BE2C (cell line): ENCODE measurements at regions not wholly inside any gene's neighbourhood (a gene's known extent, or its start where the extent isn't known, plus 50 kb on each side); places are given as distances from the start of the nearest gene placed in this dataset.
"Not testable (repeated sequence)": the region's sequence is repeated elsewhere in the genome, so short reads cannot be mapped to it uniquely, and the experiment has no call there.

Experiments used
- DNase-seq: peaks from one replicate; pipeline ENCODE4 v3.0.0-alpha.2; 2020
- H3K27me3 ChIP-seq: fragments of 250-450 bp; sonication (Bioruptor Pico); 2 replicates; pipeline ENCODE4 v1.5.1; 2020; ENCODE audit warnings: mild to moderate bottlenecking
- H3K36me3 ChIP-seq: fragments of 250-450 bp; sonication (Bioruptor Pico); 2 replicates; pipeline ENCODE4 v1.5.1; 2020; ENCODE audit warnings: mild to moderate bottlenecking
- H3K4me1 ChIP-seq: fragments of 250-450 bp; sonication (Bioruptor Pico); 2 replicates; pipeline ENCODE4 v1.5.1; 2020
- H3K4me3 ChIP-seq: 2 replicates; pipeline ENCODE4 v1.5.1; 2011; ENCODE audit warnings: low read depth, low read length
- H3K9me3 ChIP-seq: fragments of 250-450 bp; sonication (Bioruptor Pico); 2 replicates; pipeline ENCODE4 v1.5.1; 2020
- CTCF ChIP-seq: IDR thresholded peaks from 2 replicates; pipeline ENCODE4 v1.5.1; 2012; ENCODE audit warnings: mild to moderate bottlenecking, low read depth, low read length

DNA sequence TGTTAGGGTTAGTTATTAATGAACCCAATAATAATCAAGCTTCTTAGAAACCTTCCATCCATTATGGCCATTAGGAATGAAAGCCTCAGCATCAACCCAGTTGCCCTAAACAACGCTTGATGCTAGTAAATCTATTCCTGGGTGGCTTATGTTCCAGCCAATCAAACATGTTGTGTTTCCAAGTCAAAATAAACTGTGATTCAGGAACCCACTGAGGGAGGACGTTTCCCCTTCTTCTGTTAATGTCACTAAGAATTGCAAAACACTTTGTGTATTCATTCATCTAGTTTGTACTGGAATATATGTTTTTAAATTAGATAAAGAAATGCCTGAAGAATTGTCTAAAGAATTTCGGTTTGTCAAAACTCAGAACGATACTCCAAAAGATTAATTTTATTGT, 142.5 kb upstream of the MSX2 start:
- Histone ChIP-seq H3K4me1 (no peaks in the 10 kb centered on the region), H3K36me3 (no peaks in the 10 kb centered on the region), H3K4me3 (no peak overlapping the region), H3K27me3 (no peaks in the 10 kb centered on the region), H3K9me3 (peaks cover 4% of the 10 kb centered on the region)
- no peak for TF ChIP-seq CTCF
- no peak for DNase-seq

DNA sequence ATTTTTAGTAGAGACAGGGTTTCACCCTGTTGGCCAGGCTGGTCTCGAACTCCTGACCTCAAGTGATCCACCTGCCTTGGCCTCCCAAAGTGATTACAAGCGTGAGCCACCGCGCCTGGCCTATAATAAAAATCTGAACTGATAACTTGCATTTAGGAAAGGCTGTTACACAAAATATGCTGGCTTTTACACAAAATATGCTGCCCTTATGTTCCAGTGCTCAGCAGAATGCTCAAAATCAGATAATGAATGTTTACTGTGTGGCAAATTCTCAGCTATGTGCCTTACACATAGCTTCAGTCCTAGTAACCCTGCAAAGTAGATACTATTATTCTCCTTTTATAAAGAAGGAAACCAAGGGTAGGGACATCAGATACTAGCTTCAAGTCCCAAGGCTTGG, 141.3 kb upstream of the MSX2 start:
- no peak for TF ChIP-seq CTCF
- Histone ChIP-seq H3K27me3 (no peaks in the 10 kb centered on the region), H3K36me3 (no peaks in the 10 kb centered on the region), H3K4me3 (no peak overlapping the region), H3K4me1 (no peaks in the 10 kb centered on the region), H3K9me3 (peaks cover 4% of the 10 kb centered on the region)
- DNase-seq: no peak

- Histone ChIP-seq H3K27me3 (no peaks in the 10 kb centered on the region), H3K9me3 (peaks cover 4% of the 10 kb centered on the region), H3K4me1 (no peaks in the 10 kb centered on the region), H3K36me3 (no peaks in the 10 kb centered on the region), H3K4me3 (no peak overlapping the region)
- DNase-seq: no peak
- TF ChIP-seq CTCF: no peak
Observed at GRCh38 chr5:174585472-174585871, 138.9 kb upstream of the MSX2 start.

GRCh38 chr5:174586163-174586562, 138.2 kb upstream of the MSX2 start:
- H3K9me3 ChIP-seq, DNase-seq, H3K27me3 ChIP-seq, H3K4me3 ChIP-seq, H3K36me3 ChIP-seq, H3K4me1 ChIP-seq: not testable (repeated sequence)

- H3K9me3 ChIP-seq: peaks cover 4% of the 10 kb centered on the region
- H3K27me3 ChIP-seq: no peaks in the 10 kb centered on the region
- no peak for DNase-seq
- TF ChIP-seq CTCF: no peak
- no peaks in the 10 kb centered on the region for H3K36me3 ChIP-seq
- no peaks in the 10 kb centered on the region for H3K4me1 ChIP-seq
- H3K4me3 ChIP-seq: no peak overlapping the region
Observed at GRCh38 chr5:174589011-174589410, 135.4 kb upstream of the MSX2 start.

GRCh38 chr5:174589599-174589998, 134.8 kb upstream of the MSX2 start:
- Histone ChIP-seq H3K9me3 (peaks cover 4% of the 10 kb centered on the region), H3K4me3 (no peak overlapping the region), H3K36me3 (no peaks in the 10 kb centered on the region), H3K4me1 (no peaks in the 10 kb centered on the region), H3K27me3 (no peaks in the 10 kb centered on the region)
- TF ChIP-seq CTCF: no peak
- no peak for DNase-seq

- no peaks in the 10 kb centered on the region for H3K27me3 ChIP-seq
Observed at GRCh38 chr5:174590820-174591219, 133.6 kb upstream of the MSX2 start.

More at GRCh38 chr5:174590820-174591219, 133.6 kb upstream of the MSX2 start:
- Histone ChIP-seq H3K9me3 (peaks cover 2% of the 10 kb centered on the region; the same call in 1 of the 2 replicates), H3K36me3 (no peaks in the 10 kb centered on the region), H3K4me1 (no peaks in the 10 kb centered on the region), H3K4me3 (no peak overlapping the region)
- no peak for TF ChIP-seq CTCF
- no peak for DNase-seq
